HCT116 (cell line): ENCODE measurements at regions not wholly inside any gene's neighbourhood (a gene's known extent, or its start where the extent isn't known, plus 50 kb on each side); places are given as distances from the start of the nearest gene placed in this dataset.
"Not testable (repeated sequence)": the region's sequence is repeated elsewhere in the genome, so short reads cannot be mapped to it uniquely, and the experiment has no call there.

Experiments
- ELF1 ChIP-seq: IDR thresholded peaks from 2 replicates; pipeline ENCODE4 v1.6.1; 2012; ENCODE audit warnings: low read depth, borderline replicate concordance
- EZH2 ChIP-seq: fragments of 200-600 bp; sonication (generic); IDR thresholded peaks from 2 replicates; pipeline ENCODE4 v1.6.1; 2017; ENCODE audit warnings: antibody characterized with exemption, mixed run types
- POLR2A ChIP-seq: IDR thresholded peaks from 2 replicates; pipeline ENCODE4 v1.7.0; 2011; ENCODE audit warnings: borderline replicate concordance; ENCODE audit not compliant: insufficient read depth, insufficient read length; ENCODE audit errors: extremely low read depth
- RAD21 ChIP-seq: IDR thresholded peaks from 2 replicates; pipeline ENCODE4 v1.6.1; 2012; ENCODE audit warnings: low read depth, mild to moderate bottlenecking
- TF ChIP-seq, protein P1 (sequence below), 3 experiments: fragments of 200-600 bp in 1 of 3; sonication (generic) in 1 of 3; IDR thresholded peaks in 2 of 3; conservative IDR thresholded peaks in 1 of 3; 2 replicates each; pipeline ENCODE4 v1.5.1; 2012 to 2017; ENCODE audit warnings: low read depth in 2 of 3, low read length in 2 of 3, antibody characterized with exemption in 1 of 3, borderline replicate concordance in 1 of 3, control low read depth in 1 of 3, mild to moderate bottlenecking in 1 of 3, mixed read lengths in 1 of 3, mixed run types in 1 of 3, moderate library complexity in 1 of 3; ENCODE audit not compliant: insufficient read depth in 1 of 3
- TF ChIP-seq, protein P2 (sequence below): IDR thresholded peaks from 2 replicates; pipeline ENCODE4 v1.6.1; 2011; ENCODE audit warnings: mild to moderate bottlenecking, low read length, moderate library complexity; ENCODE audit not compliant: insufficient replicate concordance; ENCODE audit errors: extremely low read depth
- TF ChIP-seq, protein P3 (sequence below): IDR thresholded peaks from 2 replicates; pipeline ENCODE4 v1.6.1; 2012

DNA sequence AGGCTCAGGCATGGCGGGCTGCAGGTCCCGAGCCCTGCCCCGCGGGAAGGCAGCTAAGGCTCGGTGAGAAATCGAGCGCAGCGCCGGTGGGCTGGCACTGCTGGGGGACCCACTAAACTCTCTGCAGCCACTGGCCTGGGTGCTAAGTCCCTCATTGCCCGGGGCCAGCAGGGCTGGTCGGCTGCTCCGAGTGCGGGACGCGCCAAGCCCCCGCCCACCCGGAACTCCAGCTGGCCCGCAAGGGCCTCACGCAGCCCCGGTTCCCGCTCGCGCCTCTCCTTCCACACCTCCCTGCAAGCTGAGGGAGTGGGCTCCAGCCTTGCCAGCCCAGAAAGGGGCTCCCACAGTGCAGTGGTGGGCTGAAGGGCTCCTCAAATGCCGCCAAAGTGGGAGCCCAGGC lies 321.4 kb upstream of the KCND2 start:
- TF ChIP-seq, protein P1, sequence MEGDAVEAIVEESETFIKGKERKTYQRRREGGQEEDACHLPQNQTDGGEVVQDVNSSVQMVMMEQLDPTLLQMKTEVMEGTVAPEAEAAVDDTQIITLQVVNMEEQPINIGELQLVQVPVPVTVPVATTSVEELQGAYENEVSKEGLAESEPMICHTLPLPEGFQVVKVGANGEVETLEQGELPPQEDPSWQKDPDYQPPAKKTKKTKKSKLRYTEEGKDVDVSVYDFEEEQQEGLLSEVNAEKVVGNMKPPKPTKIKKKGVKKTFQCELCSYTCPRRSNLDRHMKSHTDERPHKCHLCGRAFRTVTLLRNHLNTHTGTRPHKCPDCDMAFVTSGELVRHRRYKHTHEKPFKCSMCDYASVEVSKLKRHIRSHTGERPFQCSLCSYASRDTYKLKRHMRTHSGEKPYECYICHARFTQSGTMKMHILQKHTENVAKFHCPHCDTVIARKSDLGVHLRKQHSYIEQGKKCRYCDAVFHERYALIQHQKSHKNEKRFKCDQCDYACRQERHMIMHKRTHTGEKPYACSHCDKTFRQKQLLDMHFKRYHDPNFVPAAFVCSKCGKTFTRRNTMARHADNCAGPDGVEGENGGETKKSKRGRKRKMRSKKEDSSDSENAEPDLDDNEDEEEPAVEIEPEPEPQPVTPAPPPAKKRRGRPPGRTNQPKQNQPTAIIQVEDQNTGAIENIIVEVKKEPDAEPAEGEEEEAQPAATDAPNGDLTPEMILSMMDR (IDR thresholded peaks at IDR 0.05 in 2 of 3, conservative IDR thresholded peaks at IDR 0.05 in 1 of 3; ENCODE audit: borderline replicate concordance in 1 of 3, insufficient read depth in 1 of 3, low read depth in 2 of 3, low read length in 2 of 3) = not testable (repeated sequence)
- not testable (repeated sequence) for TF ChIP-seq RAD21, POLR2A, ELF1, EZH2
- TF ChIP-seq, protein P2, sequence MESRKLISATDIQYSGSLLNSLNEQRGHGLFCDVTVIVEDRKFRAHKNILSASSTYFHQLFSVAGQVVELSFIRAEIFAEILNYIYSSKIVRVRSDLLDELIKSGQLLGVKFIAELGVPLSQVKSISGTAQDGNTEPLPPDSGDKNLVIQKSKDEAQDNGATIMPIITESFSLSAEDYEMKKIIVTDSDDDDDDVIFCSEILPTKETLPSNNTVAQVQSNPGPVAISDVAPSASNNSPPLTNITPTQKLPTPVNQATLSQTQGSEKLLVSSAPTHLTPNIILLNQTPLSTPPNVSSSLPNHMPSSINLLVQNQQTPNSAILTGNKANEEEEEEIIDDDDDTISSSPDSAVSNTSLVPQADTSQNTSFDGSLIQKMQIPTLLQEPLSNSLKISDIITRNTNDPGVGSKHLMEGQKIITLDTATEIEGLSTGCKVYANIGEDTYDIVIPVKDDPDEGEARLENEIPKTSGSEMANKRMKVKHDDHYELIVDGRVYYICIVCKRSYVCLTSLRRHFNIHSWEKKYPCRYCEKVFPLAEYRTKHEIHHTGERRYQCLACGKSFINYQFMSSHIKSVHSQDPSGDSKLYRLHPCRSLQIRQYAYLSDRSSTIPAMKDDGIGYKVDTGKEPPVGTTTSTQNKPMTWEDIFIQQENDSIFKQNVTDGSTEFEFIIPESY = not testable (repeated sequence)
- TF ChIP-seq, protein P3, sequence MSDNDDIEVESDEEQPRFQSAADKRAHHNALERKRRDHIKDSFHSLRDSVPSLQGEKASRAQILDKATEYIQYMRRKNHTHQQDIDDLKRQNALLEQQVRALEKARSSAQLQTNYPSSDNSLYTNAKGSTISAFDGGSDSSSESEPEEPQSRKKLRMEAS = not testable (repeated sequence)
